Endodermal cell (in vitro differentiated cells): ENCODE measurements at regions not wholly inside any gene's neighbourhood (a gene's known extent, or its start where the extent isn't known, plus 50 kb on each side); places are given as distances from the start of the nearest gene placed in this dataset.

Source experiments
- DNase-seq: peaks from one replicate; pipeline ENCODE4 v3.0.0-alpha.2; 2017
- H3K27ac ChIP-seq: 2 replicates; pipeline ENCODE4 v1.5.1; 2013; ENCODE audit warnings: mild to moderate bottlenecking, low read depth, low read length, moderate library complexity
- H3K27me3 ChIP-seq: 2 replicates; pipeline ENCODE4 v1.6.1; 2013; ENCODE audit warnings: mild to moderate bottlenecking, low read length, moderate library complexity; ENCODE audit not compliant: insufficient read depth, control insufficient read depth, poor library complexity, severe bottlenecking
- H3K36me3 ChIP-seq: 2 replicates; pipeline ENCODE4 v1.7.0; 2013; ENCODE audit warnings: mild to moderate bottlenecking, low read length, moderate library complexity; ENCODE audit not compliant: control insufficient read depth, insufficient read depth
- H3K4me1 ChIP-seq: one replicate; pipeline ENCODE4 v1.7.0; 2013; ENCODE audit warnings: low read length; ENCODE audit not compliant: control insufficient read depth, insufficient read depth
- H3K4me3 ChIP-seq: 2 replicates; pipeline ENCODE4 v1.5.1; 2013; ENCODE audit warnings: mild to moderate bottlenecking, low read length, moderate library complexity
- H3K9ac ChIP-seq: 2 replicates; pipeline ENCODE4 v1.6.1; 2013; ENCODE audit warnings: mild to moderate bottlenecking, low read length, moderate library complexity; ENCODE audit not compliant: poor library complexity, severe bottlenecking; ENCODE audit errors: extremely low read depth
- H3K9me3 ChIP-seq: 2 replicates; pipeline ENCODE4 v1.6.1; 2013; ENCODE audit warnings: mild to moderate bottlenecking, low read length, moderate library complexity; ENCODE audit not compliant: control insufficient read depth
- H3K27ac Mint-ChIP-seq: 2 replicates; pipeline ENCODE4 v1.8.0; 2020; ENCODE audit warnings: mixed read lengths
- H3K27me3 Mint-ChIP-seq: 2 replicates; pipeline ENCODE4 v1.8.0; 2021; ENCODE audit warnings: mild to moderate bottlenecking, mixed read lengths; ENCODE audit not compliant: insufficient read depth
- H3K36me3 Mint-ChIP-seq: 2 replicates; pipeline ENCODE4 v1.8.0; 2020; ENCODE audit warnings: low read depth, mixed read lengths
- H3K4me1 Mint-ChIP-seq: 2 replicates; pipeline ENCODE4 v1.8.0; 2020; ENCODE audit warnings: mixed read lengths
- H3K4me3 Mint-ChIP-seq: 2 replicates; pipeline ENCODE4 v1.8.0; 2020; ENCODE audit warnings: mild to moderate bottlenecking, moderate library complexity, mixed read lengths
- H3K9me3 Mint-ChIP-seq: 2 replicates; pipeline ENCODE4 v1.8.0; 2020; ENCODE audit warnings: mild to moderate bottlenecking, mixed read lengths
- WGBS, 2 experiments: methylation state at CpG; one replicate each; pipeline versions ENCODE4 v1.1.5 to v1.1.7; 2013; ENCODE audit warnings: missing lambda C conversion rate in 2 of 2, mixed read lengths in 1 of 2; ENCODE audit not compliant: insufficient coverage in 1 of 2, insufficient read length in 1 of 2; 5-methylcytosine and 5-hydroxymethylcytosine counted together
- TF ChIP-seq, protein P1 (sequence below): fragments of 200-600 bp; sonication (generic); conservative IDR thresholded peaks from 2 replicates; pipeline ENCODE4 v1.5.0; 2021; ENCODE audit warnings: antibody characterized with exemption, mild to moderate bottlenecking

DNA sequence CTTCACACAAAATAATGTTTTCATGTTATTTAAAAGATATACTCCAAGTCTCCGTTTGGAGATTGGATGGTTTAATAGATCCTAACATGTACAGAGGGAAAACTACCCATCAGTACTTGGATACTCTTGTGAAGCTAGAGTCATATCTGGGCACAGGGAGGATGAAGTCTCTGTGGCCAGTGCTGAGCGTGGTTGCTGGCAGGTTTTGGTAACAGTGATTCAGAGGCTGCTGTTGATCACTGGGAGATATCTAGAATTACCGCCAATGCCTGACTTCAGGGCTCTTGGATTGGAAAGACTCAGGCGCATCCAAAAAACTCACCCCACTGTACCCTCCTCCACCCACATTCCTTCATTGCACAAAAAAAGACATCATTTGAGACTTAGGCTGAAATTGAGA, 107.2 kb upstream of the PGRMC2 start:
- Mint-ChIP-seq H3K4me1 (peaks cover 18% of the 10 kb centered on the region), H3K36me3 (peaks cover 3% of the 10 kb centered on the region), H3K9me3 (peaks cover 11% of the 10 kb centered on the region), H3K27ac (no peak overlapping the region), H3K4me3 (no peak overlapping the region), H3K27me3 (peaks cover 12% of the 10 kb centered on the region)
- TF ChIP-seq, protein P1, sequence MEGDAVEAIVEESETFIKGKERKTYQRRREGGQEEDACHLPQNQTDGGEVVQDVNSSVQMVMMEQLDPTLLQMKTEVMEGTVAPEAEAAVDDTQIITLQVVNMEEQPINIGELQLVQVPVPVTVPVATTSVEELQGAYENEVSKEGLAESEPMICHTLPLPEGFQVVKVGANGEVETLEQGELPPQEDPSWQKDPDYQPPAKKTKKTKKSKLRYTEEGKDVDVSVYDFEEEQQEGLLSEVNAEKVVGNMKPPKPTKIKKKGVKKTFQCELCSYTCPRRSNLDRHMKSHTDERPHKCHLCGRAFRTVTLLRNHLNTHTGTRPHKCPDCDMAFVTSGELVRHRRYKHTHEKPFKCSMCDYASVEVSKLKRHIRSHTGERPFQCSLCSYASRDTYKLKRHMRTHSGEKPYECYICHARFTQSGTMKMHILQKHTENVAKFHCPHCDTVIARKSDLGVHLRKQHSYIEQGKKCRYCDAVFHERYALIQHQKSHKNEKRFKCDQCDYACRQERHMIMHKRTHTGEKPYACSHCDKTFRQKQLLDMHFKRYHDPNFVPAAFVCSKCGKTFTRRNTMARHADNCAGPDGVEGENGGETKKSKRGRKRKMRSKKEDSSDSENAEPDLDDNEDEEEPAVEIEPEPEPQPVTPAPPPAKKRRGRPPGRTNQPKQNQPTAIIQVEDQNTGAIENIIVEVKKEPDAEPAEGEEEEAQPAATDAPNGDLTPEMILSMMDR = no peak
- H3K9ac ChIP-seq = no peak overlapping the region
- H3K4me1 ChIP-seq = no peaks in the 10 kb centered on the region
- H3K36me3 ChIP-seq = no peaks in the 10 kb centered on the region
- H3K27me3 ChIP-seq = no peaks in the 10 kb centered on the region
- peaks cover 14% of the 10 kb centered on the region for H3K9me3 ChIP-seq
- no peak for DNase-seq
- H3K27ac ChIP-seq = no peak overlapping the region
- no peak overlapping the region for H3K4me3 ChIP-seq
- WGBS, 2 experiments = 96 to 100% methylated on average over 2 to 4 of the region's 4 CpGs

DNA sequence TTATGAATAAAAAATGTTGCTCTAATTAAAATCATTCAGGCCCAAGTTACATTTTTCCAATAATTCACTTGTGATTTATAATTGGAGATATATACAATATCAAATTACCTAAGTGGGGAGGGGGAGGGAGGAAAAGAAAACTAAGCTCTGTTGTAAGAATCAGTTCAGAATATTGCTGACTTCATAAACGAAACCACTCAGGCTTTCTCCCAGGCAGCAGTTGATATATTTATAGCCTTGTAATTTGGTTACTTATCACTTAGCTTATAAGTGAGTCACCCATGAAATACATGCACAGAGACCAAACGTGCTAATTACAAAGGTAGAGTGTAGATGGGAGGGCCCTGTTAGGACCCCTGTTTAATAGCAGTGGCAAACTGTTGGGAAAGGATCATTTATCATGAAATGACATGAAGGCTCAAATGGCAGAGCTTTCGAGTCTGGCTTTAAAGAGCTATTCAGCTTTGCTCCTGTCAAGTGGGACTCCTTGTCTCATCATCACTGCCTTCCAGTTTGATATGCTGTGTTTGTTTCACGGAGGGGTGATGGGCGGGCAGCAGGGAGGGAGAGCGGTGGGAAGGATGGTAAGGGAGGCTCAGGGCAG, 105.6 kb upstream of the PGRMC2 start:
- peaks cover 3% of the 10 kb centered on the region for H3K36me3 Mint-ChIP-seq
- Histone ChIP-seq H3K27me3 (no peaks in the 10 kb centered on the region), H3K4me3 (no peak overlapping the region), H3K4me1 (peaks cover 6% of the 10 kb centered on the region), H3K9me3 (peaks cover 14% of the 10 kb centered on the region), H3K36me3 (no peaks in the 10 kb centered on the region), H3K9ac (no peak overlapping the region), H3K27ac (no peak overlapping the region)
- 56 to 80% methylated on average over 2 to 6 of the region's 6 CpGs for WGBS, 2 experiments
- H3K4me3 Mint-ChIP-seq = no peak overlapping the region
- H3K9me3 Mint-ChIP-seq = peaks cover 10% of the 10 kb centered on the region
- TF ChIP-seq, protein P1 = no peak
- H3K27me3 Mint-ChIP-seq = peaks cover 13% of the 10 kb centered on the region
- H3K4me1 Mint-ChIP-seq = peaks cover 23% of the 10 kb centered on the region
- H3K27ac Mint-ChIP-seq = no peak overlapping the region
- DNase-seq = no peak

DNA sequence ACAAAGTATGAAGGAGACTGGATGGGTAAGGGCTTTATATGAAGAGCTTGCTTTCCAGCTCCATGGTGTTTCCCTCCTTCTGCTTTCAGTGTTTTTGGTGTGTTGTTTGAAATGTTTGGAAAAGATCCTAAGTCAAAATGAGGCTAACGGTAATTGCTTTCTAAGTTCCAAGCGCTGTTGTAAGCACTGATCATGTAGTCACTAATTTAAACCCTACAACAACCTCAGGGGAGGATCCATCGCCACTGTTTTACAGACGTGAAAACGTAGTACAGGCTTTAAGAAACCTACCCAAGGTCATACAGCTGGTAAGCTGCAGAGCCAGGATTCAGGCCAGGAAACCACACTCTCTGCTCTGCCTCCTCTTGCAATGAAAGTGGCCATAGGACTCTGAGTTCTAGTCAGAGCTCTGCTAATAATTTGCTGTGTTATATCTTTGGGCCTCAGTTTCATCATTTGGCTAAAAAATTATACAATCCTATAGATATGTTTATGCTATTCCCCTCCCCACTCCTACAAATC, 102.9 kb upstream of the PGRMC2 start:
- Histone ChIP-seq H3K9me3 (no peaks in the 10 kb centered on the region), H3K27me3 (no peaks in the 10 kb centered on the region), H3K9ac (no peak overlapping the region), H3K4me3 (no peak overlapping the region), H3K27ac (no peak overlapping the region), H3K4me1 (peaks cover 15% of the 10 kb centered on the region), H3K36me3 (no peaks in the 10 kb centered on the region)
- Mint-ChIP-seq H3K4me1 (peaks cover 43% of the 10 kb centered on the region), H3K9me3 (no peaks in the 10 kb centered on the region), H3K27me3 (peaks cover 19% of the 10 kb centered on the region), H3K27ac (no peak overlapping the region), H3K36me3 (no peaks in the 10 kb centered on the region), H3K4me3 (no peak overlapping the region)
- WGBS, 2 experiments = 89 to 92% methylated on average over 4 to 5 of the region's 5 CpGs
- TF ChIP-seq, protein P1 = no peak
- DNase-seq = no peak
